NCI-H1436 treated with DMSO at 0.1 percent for 48 hours (cell line): ENCODE measurements at regions not wholly inside any gene's neighbourhood (a gene's known extent, or its start where the extent isn't known, plus 50 kb on each side); places are given as distances from the start of the nearest gene placed in this dataset.
"Not testable (repeated sequence)": the region's sequence is repeated elsewhere in the genome, so short reads cannot be mapped to it uniquely, and the experiment has no call there.

Experiments used
- DNase-seq: peaks from one replicate; lab custom pipeline; 2025; lab: John Stamatoyannopoulos, UW

DNA sequence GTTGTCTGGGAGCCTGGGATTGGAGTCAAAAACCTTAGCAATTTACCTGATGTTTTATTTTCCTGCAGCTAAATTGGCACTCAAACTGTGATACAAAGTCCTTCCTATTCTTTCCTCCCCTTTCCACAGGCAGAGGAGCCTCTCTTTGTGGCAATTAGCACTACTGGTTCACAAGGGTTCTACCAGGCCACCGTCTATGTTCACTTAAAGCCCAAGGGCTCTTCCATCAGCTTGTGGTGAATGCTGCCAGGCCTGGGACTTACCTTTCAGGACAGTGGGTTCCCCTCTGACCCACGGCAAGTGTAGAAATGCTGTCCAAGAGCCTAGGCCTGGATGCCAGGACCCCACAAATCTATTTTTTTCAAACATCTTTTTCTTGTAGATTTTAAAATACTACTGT, 251.9 kb upstream of the B3GALT2 start:
- DNase-seq, result no peak

DNA sequence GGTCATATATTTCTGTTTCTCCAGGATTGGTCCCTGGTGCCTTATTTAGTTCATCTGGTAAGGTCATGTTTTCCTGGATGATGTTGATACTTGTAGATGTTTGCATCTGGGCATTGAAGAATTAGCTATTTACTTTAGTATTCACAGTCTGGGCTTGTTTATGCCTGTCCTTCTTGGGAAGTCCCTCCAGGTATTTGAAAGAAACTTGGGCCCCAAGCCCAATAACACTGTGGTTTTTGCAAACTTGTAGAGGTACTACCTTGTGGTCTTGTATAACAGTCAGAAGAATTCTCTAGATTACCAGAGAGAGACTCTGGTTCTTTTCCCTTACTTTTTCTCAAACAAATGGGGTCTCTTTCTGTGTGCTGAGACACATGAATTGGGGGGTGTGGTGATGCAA, 251.4 kb upstream of the B3GALT2 start:
- DNase-seq, result no peak

DNA sequence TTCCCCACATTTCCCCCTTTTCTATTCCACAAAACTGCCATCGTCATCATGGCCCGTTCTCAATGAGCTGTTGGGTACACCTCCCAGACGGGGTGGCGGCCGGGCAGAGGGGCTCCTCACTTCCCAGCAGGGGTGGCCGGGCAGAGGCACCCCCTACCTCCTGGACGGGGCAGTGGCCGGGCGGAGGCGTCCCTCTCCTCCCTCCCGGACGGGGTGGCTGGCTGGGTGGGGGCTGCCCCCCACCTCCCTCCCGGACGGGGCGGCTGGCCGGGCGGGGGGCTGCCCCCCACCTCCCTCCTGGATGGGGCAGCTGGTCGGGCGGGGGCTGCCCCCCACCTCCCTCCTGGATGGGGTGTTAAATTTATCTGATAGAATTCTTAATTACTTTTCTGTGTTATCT, 250.9 kb upstream of the B3GALT2 start:
- DNase-seq, result not testable (repeated sequence)

DNA sequence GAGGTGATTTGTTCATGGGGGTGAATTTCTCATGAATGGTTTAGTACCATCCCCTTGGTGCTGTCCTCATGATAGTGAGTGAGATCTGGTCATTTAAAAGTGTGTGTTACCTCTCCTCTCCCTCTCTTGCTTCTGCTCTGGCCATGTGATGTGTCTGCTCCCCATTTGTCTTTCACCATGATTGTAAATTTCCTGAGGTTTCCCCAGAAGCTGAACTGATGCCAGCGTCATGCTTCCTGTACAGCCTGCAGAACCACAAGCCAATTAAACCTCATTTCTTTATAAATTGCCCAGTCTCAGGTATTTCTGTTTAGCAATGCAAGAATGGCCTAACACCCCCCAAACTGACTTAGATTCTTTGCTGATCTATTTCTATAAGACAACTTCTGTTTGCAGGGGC, 249.4 kb upstream of the B3GALT2 start:
- DNase-seq, result no peak

DNA sequence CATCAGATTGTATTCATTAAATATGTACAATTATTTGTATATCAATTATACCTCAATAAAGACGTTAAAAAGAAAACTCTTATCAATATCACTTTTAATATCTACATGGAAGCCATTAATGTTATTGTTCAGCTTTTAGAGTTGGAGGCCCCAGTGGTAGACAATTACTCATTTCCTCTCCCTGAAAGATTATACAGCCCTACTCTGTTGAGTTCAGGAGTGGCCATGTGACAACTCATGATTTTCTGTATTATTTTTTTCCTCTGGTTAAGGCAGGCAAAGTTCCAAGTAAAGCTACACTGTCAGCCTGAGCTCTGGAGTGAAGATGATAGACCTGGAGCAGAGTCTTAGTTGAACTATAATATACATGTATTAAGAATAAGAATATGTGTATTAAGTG, 247.9 kb upstream of the B3GALT2 start:
- no peak for DNase-seq

DNA sequence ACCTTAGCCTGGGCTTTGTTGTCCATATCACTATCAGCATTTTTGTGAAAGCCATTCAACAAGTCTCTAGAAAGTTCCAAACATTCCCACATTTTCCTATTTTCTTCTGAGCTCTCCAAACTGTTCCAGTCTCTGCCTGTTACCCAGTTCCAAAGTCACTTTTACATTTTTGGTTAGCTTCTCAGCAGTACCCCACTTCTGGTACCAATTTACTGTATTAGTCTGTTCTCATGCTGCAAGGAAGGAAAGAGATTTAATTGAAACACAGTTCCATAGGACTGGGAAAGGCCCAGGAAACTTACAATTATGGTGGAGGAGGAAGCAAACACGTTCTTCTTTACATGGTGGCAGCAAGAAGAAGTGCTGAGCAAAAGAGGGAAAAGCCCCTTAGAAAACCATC, 247.2 kb upstream of the B3GALT2 start:
- DNase-seq, result no peak

DNA sequence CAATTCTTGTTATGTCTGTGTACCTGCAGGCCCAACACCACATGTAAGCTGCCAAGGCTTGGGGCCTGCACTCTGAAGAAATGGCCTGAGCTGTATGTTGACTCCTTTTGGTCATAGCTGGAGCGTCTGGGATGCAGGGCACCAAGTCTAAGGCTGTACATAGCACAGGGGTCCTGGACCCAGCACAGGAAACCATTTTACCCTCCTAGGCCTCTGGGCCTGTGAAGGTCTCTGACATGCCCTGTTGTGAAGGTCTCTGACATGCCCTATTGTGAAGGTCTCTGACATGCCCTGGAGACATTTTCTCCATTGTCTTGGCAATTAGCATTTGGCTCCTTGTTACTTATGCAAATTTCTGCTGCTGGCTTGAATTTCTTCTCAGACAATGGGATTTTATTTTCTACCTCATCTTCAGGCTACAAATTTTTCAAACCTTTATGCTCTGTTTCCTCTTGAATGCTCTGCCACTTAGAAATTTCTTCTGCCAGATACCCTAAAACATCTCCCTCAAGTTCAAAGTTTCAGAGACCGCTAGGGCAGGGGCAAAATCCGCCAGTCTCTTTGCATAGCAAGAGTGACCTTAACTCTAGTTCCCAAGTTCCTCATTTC, 246.7 kb upstream of the B3GALT2 start:
- no peak for DNase-seq

DNA sequence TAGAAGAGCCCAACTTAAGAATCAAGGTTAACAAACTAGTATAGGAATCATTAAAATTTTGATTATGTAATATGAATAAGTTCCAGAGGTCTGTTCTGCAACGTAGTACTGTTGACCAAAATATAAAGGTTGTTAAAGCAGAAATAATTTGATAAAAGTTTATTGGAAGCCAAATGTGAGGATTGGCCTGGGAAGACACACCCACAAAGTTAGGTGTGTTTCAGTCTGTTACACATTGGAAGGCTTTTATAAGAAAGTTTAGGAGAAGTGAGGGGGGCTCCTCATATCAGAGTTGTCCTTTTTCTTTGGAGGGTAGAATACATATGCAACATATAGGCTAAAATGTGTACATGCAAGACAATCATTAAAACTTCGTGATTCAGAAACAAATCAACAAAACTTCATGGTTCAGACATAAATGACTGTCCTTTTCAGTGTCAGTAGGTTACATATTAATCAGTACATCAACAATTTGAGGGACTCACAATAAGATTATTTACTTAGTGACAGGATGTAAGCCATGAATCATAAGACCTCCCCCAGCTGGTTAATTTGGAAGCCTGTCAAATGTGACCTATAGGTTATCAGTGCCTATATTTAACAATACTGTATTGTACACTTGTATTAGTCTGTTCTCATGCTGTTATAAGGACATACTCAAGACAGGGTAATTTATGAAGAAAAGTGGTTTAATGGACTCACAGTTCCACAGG, 245.0 kb upstream of the B3GALT2 start:
- DNase-seq, result no peak

DNA sequence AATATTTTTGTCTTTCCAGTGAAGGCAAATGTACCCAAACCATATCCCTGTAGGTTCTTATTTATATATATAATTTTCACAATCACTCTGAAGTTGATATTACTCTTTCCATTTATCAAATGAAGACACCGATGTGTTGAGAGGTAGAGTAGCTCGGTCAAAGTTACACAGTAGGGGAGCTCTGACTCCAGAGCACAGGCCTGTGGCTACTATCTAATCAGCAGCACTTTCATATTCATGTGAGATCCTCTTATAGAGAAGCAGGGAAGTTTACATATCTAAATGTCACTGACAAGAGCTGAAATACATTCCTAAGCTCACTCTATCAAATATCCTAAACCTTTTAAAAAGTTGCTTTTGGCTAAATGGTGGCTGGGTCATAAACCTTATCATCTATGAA, 241.1 kb upstream of the B3GALT2 start:
- no peak for DNase-seq

DNA sequence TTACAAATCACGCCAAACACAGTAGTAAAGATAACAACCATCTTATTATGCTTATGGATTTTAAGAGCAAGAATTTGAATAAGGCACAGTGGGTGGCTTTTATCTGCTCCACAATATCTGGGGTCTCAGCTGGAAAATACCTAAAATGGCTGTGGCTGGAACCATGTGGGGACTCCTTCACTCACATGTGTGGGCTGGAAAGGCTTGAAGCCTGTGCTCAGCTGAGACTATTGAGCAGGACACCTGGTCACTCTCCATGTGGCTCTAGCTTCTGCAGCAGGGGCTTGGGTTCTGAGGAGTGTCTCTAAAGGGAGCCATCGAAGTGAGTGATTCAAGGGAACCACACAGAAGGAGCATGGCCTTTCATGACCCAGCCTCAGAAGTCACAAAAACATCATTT, 239.6 kb upstream of the B3GALT2 start:
- DNase-seq, result no peak

DNA sequence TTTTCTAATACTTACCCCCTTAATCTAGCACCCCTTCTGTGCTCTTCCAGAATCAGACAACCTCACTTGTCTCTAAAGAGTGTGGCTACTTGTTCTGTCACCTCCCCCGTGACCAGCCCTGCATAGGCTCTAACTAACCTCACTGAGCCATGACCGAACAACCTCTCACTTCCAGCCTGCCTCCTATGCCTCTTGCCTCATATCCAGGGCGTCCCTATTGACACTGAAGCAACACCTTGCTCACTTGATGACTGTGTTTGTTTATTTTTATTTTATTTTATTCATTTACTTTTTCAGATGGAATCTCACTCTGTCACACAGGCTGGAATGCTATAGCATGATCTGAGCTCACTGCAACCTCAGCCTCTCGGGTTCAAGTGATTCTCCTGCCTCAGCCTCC, 235.1 kb upstream of the B3GALT2 start:
- no peak for DNase-seq

DNA sequence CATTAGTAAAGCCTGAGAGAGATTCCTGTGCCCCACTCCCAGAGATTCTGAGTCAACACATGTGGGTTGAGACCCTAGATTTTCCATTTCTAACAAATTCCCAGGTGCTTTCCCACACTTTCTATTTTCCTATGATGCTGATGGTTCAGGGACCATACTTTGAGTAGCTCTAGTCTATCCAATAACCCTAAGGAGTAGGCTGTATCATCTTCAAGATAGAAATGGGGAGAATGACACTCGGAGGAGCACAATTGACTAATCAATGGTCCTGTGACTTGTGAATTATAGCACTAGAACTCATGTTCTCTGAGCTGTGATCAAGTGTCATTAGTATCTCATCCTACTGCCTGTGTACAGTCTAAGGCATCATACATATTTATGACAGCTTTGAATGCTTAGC, 232.9 kb upstream of the B3GALT2 start:
- no peak for DNase-seq

DNA sequence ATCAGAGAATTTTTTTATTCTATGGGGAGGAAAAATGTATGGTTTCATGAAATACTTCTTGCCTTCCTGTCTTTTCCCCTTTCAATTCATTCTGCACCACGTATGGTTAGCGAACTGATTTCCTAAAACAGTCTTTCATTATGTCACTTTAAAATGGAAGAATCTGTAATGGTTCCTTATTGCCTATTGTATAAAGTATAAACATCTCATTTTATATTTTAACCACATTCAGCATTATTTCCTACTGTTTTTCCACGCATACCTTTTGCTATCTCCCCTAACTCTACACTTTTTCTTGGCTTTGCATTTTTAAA, 232.3 kb upstream of the B3GALT2 start:
- no peak for DNase-seq

DNA sequence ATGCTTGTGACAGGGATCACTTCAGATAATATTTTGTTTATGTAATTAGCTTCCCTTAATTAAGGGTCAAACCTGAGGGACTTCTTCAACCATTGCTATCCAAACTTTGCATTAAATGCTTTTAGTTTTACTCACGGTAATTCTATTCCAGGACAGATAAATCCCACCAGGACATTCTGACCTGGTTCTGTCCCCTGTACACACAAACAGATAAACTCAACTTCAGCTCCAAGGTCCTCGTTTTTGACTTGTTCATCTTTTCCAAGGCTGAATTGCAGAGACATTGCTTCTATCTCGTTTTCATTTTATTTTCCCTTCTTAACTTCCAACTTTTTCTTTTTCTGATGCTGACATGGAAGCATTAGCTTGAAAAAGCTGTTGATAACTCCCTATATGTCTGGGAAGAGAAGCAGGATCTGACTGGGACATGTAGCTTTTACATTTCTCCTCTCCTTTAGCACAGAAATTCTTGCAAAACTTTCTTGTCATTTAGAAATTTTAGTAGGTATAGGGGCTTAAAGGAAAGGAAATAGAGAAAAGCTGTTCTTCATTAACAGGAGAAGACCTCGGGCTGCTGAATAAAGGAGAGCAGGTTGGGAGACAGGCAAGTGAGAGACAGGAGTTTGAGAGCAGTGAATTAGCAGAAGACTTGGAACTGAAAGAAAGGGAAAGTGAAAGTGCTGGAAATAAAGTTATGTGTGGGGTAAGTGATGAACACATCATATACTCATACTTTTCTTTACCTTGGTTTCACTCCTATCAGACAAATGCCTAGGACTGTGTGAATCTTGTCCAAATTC, 231.7 kb upstream of the B3GALT2 start:
- DNase-seq, result no peak

DNA sequence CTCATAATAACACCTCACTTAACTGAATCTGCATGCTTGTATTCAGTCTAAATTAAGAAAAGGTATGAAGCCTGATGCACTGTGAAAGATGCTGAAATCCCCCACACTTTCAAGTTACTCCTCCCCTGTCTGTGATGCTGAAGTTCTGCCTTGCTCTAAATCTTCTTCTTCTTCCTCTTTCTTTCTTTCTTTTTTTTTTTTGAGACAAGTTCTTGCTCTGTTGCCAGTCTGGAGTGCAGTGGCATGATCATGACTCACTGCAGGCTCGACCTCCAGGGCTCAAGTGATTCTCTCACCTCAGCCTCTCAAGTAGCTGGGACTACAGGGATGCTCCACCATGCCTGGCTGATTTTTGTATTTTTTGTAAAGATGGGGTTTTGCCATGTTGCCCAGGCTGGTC, 231.0 kb upstream of the B3GALT2 start:
- DNase-seq, result no peak

DNA sequence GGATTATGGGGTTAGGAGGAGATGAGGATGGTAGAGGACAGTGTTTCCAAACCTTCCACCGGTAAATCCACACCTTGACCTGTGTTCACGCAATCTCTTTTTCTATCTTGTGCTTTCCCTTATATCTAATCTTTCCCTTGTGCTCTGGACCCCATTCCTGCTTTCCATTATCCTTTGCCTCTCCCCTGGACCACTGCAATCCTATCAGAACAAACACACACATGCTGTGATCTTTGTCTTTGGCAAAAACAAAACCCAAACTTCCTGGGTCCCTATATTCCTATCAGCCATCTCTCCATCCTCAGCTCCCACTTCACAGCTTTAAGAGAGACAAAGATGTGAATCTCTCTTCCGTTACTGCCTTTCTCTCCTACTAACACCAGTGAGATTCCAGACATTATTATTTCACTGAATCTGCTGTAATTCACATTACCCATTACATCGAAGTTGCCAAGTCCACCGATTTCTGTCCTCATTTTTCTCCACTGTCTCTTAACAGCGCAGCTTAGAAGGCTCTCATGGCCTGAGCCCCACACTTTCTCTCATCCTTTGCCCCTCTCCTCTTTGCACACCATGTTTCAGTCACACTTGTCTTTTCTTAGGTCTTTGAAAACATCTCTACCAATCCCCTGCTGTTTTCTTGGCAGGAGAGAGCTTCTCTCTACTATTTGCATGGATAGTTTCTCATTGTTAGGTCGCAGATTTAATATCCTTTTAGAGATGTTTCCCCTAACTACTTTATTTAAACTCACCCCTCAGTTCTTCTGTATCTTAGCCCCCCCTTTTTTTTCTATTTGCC, 230.0 kb upstream of the B3GALT2 start:
- no peak for DNase-seq

DNA sequence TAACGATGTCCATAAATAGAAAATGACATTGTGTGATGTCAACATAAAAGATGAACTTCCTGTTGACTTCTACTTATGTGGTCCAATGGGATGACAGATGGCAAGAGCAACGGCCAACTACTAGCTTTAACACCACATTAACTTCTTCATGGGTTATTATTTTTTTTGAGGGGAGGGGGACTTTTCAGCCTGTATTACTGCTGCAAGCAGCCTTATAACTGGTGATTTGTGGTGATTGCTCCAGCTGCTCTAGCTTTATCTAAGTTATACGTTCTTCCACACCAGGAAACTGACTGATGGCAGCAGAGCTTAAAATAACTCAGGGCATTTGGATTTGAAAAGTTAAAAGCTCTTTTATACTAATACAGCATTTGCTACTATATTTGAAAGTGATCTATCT, 228.8 kb upstream of the B3GALT2 start:
- DNase-seq, result no peak

DNA sequence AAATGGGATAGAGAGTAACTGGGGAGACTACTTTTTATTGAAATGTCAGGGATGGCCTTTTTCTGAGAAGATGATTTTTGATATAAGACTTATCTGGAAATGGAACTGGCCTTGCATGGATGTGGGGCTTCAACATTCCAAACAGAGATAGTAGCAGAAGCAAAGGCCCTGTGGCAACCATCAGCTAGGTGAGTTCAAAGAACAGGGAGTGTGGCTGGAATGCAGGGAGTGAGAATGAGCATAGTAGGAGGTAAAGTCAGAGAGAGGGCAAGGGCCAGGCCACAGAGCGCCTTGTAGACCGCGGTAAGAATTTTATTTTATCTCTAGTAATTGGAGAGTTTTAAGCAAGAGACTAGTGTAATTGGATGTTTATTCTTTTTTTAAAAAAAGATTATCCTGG, 227.0 kb upstream of the B3GALT2 start:
- DNase-seq, result no peak

DNA sequence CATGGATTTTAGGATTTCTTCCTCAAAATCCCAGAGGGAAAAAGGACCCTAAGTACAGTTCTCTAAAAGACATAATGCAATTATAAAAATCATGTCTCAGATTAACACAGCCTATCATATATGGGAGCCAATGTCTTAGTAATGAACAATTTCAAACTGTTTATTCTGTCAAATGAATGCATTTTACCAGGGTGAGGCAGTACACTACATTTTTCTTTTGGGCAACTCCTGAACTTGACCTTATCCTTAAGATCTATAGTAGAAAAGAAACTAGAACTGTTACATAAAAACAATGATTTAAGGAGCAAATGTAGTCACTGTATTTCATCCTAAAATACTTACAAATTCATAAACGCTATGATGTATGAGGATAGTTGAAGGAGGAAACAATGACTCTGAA, 226.3 kb upstream of the B3GALT2 start:
- no peak for DNase-seq

DNA sequence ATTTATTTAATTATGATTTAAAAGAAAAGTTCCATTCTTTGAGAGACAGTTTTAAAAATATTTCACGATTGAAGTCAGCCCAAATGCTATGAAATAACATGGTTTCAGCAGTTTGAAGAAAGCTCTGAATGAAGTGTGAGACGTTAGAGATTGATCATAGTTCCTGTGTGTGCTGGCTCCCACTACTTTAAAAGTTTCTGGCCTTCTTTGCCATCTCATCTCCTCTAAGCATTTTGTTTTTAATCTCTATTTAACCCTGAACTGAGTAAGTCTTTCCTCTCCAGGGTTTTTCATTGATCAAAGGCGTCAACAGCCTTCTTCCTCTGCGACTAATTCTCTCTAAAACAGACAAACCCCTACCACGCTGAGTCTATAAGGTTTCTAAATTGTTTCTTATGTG, 225.3 kb upstream of the B3GALT2 start:
- no peak for DNase-seq

DNA sequence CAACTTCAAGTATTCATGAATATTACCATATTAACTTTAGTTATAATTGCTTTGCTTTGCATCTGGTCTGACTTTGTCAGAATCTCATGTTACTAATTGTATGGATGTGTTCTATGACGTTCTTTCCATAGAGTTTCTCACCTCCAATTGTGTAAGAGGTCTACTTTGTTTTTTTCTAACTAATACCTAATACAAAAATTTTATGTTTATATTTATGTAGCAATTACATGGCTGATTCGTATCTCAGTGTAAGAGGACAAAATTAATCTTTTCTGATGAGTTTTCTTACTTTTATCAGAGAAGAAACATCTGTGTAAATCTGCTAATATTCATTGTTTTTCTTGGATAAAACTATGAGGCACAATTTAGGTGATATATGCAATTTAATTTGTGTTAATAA, 224.8 kb upstream of the B3GALT2 start:
- DNase-seq, result no peak

DNA sequence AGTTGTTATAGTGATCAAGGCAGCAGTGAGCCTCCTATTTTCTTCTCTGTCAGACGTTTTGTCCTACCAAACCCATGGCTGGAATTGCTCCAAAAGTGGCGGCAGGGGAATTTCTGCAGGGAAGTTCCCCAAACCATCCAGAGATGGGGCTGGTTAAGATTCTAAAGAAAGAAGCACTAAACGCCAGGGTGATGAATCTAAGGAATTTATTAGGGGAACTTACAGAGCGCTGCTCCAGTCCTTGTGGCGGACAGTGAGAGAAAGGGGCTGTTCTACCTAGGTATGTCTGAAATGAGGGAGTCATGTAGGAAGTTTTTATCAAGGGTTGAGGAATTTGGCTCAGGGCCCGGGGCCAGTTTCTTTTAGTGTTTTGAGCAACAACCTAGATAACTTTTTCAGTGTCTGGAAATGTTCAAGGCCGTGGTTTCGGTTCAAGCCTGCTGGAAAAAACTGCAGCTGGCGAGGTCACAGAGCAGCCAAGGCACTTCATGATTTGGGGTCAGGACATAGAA, 222.4 kb upstream of the B3GALT2 start:
- DNase-seq, result no peak

DNA sequence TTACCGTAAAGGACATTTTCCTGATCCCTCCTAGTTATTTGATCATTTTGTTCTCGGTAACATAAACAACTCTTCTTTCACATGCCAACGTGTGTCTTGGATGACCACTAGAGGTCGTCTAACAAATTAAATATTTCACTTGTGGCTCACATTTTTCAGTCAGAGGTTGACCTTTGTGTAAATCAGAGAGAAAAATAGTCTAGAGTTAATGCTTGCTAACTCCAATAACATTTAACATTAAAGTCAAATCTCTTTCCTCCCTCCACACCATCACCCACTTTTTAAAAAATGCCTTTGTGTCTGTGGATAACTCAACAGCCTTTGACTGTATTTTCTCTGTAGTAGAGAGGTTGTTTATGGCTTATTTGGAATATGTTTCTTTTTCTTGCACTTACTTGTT, 220.5 kb upstream of the B3GALT2 start:
- no peak for DNase-seq
